Posterior vena cava (tissue), 2 donors: ENCODE measurements at regions not wholly inside any gene's neighbourhood (a gene's known extent, or its start where the extent isn't known, plus 50 kb on each side); places are given as distances from the start of the nearest gene placed in this dataset.
A peak's percentile ranks its signal among the peaks of the same experiment; 100 is the strongest.

Experiments
- DNase-seq: peaks from one replicate; pipeline ENCODE4 v3.0.0-alpha.2; 2020; ENCODE audit warnings: low spot score
- intact Hi-C, 2 donors: fragments of 100-400 bp; cut with DNase I; formaldehyde crosslinking; loops; one replicate each; pipeline versions ENCODE4 v1.14.1 to v1.14.2; 2022 to 2023
- donor health status: DM: yes; HTN: yes; CAD: no.
- donor health status: DM: yes; HTN: yes; CAD: no.

DNA sequence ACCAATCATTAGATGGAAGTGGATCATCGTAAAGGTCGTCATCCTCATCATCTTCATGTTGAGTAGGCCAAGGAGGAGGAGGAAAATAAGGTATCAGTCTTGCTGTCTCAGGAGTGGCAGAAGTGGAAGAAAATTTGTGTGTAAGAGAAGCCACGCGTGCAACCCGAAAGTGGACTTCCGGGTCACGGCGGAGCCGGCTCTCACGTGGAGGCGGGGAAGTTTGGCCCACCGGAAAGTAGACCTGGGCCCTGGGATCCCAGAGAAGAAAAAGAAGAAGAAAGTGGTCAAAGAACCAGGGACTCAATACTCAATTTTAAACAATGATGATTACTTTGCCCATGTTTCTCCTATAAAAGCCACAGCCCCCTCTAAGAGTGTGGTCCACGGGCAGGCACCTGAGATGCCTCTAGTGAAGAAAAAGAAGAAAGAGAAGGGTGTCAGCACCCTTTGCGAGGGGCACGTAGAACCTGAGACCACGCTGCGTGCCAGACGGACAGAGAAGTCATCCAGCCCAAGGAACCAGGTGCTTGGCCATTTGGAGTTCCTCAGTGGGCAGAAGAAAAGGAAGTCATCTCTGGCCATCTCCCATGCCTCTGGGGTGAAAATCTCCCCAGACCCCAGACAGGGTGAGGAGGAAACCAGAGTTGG, 365.8 kb downstream of the BCAT1 start:
- no peak for DNase-seq
- intact Hi-C loops = no loop called here

DNA sequence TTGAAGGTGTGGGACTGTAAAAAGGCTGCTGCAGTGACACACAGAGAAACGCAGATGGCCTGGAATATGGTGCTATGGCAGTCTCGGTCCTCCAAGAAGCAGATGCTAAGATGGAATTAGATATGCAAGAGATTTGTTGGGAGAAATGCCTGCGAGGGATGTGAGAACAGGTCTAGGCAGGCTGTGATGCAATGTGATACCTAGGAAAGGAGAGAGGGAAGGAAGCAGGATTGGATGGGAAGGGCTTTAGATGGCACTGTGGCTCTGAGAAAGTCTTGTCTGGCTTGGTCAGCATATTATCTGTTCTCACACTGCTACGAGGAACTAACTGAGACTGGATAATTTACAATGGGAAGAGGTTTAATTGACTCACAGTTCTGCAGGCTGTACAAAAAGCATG, 374.4 kb downstream of the BCAT1 start:
- no peak for DNase-seq
- intact Hi-C loops = no loop called here

DNA sequence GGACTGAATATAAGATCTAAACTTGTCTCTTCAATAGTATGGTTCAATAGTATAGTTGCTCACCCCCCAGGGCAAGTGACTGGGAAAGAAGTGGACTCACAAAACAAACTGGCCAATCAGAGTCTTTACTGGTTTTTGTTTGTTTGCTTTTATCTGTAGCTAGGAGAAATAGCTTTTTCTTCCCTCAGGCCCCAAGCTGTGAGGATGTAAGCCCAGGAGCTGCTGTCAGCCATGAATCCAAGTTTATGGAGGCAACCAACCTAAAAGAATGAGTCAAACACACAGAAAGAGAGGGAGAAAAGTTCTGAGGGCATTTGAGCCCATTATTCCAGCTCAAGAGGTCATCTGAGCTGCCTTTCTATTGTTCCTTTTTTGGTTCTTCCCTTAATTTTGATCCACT, 375.3 kb downstream of the BCAT1 start:
- DNase-seq = no peak
- intact Hi-C loops = no loop called here

DNA sequence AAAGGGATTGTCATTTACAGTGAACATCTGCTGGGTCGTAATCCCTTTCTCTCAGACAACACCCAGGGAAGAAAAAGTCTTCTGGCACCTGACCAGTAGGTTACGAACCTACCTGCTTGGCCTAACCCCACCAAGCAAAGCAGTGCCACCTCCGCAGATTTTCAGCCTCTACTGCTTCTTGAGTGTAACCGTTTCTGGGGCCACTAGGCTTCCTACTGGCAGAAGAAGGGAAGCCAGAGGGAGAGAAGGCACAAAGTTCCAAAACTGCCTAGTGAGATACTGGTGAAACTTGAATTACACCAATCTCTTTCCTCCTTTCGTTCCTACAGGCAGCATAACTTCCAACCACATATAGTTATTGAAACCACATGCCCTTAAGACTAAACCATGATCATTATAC, 383.6 kb downstream of the BCAT1 start:
- DNase-seq = no peak
- intact Hi-C loops = no loop called here

DNA sequence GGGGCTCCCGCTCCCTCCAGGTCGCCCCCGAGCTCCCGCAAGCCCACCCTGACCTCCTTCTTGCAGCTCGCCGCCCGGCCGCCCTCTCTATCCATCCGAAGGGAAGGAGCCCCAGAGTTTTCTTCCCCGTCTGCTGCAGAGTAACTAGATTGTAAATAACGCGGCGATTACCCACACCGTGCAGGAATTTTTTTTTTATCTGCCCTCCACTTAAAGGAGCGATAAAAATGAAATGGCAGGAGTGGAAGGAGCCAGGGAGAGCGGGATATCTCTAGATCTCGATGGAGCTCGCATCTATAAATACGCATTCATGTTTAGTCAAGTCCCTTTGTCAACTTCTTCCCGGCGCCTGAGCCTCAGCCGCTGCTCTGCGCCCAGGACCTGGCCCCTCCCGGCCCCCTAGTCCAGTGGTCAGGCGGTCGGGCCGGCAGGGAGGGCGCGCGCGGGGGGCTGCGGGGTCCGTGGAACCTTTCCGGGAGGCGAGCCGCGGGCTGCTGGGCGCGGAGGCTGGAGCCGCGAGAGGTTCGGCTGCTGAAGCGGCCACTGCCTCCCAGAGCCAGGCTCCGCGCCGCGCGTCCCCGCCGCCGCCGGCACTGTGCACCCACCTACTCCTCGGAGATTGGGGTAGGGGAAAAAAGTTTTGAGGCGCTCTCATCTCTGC, 386.0 kb downstream of the BCAT1 start:
- intact Hi-C loops = no loop called here
- peak; percentile 81 for DNase-seq

DNA sequence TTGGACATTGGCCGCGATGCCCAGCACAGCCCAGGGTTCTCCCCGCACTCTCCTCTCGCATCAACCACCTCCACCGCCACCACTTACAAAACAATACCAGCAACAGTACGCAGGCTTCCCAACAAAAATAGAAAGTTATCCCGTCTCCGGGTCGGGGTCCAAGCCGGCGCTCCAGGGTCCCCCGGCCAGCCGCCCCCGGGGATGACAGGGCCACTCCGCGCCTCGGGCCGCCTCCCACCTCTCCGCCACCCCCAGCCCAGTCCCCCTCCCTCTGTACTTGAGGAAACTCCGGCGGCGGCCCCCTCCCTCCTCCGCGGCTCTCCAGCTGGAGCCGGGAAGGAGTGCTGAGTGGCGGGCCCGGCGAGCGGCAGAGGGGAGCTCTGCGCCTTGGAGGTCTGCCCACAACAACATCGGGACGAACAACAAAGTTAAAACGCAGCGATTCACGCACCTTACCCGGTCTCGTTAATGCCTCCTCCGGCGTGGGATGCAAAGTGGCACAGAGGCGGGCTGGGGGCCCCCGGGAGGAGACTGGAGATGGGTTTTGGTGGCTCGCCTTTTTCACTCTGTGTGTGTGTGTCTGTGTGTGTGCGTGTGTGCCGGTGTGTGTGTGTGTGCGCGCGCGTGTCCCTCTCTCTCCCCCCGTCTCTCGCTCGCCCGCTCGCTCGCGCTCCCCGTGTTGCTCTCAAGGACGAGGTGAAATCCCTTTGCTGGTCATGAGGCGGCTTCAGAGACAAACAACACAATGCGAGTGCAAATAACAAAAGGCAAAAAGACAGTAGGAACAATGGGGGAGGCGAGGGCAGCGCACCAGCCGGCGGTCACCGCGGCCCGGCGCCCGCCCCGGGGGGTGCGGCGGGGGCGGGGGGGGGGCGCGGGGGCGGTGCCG, 386.8 kb downstream of the BCAT1 start:
- intact Hi-C loops = no loop called here
- DNase-seq = peak; percentile 89

DNA sequence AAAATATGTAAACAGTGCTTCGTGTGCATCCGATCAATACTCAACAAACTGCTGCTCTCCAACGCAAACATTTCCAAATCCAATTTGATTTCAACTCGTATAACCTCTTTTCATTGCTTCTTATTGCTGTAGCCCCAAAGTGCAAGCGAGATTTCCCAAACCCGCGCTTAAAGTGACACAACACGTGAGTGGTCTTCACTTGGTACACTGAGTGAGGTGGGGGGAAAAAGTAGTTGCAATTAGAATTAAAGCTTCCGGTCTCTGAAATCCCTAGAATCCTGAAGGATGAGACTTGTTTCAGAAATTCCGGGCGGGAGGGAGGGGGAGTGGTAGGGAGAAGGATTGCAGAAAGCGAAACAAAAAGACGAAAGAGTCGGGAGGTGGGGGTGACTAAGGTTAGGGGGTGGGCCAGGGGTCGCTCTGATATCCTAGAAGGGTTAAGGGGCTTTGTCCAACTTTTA, 387.5 kb downstream of the BCAT1 start:
- DNase-seq = no peak
- intact Hi-C loops = no loop called here

DNA sequence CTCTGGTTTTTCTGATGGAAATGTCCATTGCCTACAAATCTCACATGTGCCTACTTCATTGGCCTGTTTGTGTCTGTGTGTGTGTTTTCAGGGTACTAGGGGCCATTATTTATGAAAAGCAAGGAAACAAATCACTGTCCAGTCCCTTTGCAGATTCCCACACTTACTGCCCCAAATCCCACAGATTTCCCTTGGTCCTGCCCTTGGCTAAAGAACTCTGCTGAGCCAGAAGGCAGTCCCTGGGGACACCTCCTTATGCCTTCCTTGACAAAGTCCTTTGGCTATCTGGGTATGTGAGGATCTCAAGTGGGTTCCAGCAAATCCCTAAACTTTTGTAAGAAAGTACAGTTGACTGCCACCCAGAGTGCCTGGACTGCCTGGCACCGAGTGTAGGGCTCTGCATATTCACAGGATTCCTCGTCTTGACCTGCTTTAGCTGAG, 388.1 kb downstream of the BCAT1 start:
- DNase-seq = peak; percentile 72
- intact Hi-C loops = no loop called here

DNA sequence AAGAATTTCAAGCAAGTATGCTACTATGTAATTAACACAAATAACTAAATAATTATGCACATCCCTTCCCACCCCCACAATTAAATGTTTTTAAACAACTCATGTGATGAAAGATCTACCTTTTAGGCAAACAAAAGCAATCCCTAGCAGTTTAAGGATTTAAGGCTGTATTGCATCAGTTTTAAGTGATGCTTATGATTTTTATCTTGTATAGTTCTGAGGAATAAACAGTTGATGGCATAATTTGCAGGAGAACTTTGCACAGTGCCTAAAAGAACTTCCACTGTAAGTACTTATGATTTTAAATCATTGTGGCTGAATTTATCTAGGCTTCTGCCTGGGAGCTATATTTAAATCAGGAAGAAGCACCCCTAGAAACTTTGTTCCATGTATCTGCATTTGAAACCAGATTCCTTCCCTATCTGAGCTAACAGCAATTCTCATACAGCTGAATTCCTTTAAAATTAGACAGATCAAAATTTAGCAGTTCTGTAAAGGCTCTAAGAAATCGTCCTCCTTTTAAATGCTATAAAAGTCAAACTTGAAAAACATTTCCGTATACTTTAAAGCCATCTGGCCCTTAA, 388.6 kb downstream of the BCAT1 start:
- intact Hi-C loops = no loop called here
- no peak for DNase-seq

DNA sequence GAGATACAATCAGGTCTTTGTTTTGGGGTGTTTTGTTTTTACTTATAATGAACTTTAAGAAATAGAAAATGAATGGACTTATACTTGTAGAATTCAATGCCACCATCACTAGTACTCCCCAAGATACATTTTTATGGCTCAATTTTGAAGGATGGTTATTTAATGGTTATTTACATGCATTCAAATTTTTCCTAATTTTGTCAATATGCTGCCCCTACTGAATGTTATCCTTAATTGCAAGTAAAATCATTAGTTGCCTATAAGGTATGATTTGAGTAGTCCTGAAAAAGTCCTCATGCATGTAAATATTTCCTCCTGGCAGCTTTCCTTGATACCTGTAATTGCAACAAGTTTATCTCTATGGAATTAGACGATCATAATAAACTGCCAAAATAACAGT, 391.2 kb downstream of the BCAT1 start:
- intact Hi-C loops = no loop called here
- no peak for DNase-seq

DNA sequence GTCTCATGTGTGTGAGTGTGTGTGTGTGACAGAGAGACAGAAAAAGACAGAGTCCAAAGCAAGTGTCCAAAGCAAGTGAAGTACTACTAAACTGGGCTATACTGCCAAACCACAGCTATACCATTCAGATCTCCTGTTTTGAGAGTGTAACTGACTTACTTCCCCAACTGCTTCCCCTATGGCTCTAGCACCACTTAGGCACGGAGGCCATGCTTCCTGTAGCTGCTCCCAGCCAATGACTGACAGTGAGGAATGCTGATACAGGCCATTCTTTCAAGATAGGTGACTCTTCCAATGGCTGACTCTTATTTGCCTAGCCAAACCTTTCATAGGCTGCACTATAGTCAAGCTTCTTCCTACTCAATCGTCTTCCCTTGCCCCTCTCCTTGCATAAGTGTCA, 393.2 kb downstream of the BCAT1 start:
- intact Hi-C loops = no loop called here

DNA sequence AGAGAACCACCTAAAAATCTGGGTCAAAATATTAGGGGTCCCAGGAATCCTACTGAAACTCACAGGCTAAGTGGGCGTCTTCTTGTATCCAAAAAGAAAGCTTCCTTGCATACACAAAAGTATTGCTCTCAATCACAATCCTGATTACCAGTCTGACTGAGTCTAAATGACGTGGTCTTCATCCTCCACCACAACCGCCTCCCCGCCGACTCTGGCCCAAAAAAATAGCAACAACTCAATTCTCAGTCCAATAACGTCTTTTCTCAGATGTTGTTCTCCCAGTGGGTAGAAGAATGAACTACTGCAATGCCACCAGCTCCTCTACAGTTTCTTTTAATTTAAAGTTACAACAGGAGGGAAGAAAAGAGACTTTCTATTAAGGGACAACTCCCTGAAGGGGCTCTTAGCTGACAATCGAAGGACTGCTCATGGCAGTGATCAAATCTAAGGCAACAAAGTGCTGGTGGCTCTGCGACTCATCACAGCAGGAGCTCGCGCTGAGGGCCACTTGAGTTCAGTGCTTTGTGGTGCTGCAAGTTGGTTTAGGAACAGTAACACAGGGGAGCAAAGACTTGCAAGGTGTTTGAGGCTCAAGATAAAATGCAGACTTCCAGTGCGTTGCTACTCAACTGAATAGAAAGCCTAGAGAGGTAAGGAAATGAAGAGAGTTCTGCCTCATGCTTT, 394.1 kb downstream of the BCAT1 start:
- intact Hi-C loops = loop anchor here in 1 of 2 donors (5.0 kb wide), 1 partner anchor 1987 kb away; no protein-coding TSS in a partner anchor
- no peak for DNase-seq

More for the DNA sequence above, 393.2 kb downstream of the BCAT1 start:
- no peak for DNase-seq

DNA sequence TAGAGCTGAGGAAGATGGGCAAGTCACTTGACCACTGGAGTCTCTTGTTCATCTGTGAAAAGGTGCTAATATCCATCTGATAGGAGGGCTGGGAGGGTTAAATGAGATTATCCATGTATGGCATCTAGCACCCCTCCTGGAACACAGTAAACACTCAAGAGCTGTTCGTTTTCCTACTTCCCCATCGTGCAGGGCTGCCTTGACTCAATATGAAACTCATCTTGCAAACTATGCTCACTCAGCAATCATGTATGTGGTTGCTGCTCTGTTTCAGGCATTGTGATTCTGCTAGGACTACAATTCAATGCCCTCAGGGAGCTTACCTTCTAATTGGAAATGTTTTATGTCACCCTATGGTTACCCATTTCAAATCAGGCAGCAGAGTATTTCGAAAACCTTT, 395.6 kb downstream of the BCAT1 start:
- intact Hi-C loops = loop anchor here in 1 of 2 donors (5.0 kb wide), 1 partner anchor 1986 kb away; no protein-coding TSS in a partner anchor

DNA sequence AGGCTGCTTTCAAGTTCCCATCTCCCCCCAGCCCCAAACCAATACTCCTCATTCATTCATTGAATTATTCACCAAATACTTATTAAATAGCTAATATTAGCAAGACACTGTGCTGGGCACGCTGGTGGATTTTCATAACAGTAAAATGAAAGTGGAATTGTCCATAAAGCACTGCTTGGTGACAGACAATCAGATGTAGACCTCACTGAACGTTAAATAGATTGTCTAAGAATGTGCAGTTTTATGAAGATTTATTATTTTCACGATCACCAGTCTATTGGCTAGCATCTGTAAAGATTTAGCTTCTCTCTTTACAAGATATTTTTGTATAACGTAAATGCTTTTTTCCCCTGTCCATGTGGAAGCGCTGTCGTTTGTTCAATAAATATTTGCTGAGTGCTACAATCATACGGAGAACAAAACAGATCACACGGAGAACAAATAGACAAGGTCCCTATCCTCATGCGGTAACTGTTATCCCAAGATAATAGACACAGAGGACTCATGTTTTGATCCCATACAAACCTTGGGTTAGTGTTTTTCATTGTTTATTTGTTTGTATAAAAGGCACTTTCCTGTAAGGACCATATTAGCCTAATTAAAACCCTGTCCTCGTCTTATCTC, 397.6 kb downstream of the BCAT1 start:
- intact Hi-C loops = loop anchor here in 1 of 2 donors (2.0 to 5.0 kb wide), 2 partner anchors 72 to 1984 kb away; no protein-coding TSS in a partner anchor
- DNase-seq = no peak

More for the DNA sequence above, 395.6 kb downstream of the BCAT1 start:
- DNase-seq = no peak

DNA sequence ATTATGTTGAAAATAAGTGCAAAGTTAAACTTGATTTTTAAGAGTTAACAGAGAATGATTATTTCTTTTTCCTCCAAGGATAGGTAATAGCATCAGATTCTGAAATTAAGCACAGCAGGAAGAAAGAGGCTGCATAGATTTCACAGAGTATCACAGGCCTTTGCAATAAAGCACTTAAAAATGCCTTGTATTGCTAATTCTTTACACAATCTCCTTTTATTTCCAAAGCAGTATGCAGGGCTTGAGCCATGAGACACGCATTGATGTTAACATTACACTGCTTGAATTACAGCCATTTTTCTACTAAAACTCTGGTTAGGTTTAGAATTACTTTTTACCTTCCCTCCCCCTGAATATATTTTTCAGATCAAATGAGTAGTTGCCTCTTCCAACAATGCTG, 398.3 kb downstream of the BCAT1 start:
- intact Hi-C loops = loop anchor here in 1 of 2 donors (2.0 to 5.0 kb wide), 2 partner anchors 72 to 1983 kb away; no protein-coding TSS in a partner anchor
- no peak for DNase-seq

DNA sequence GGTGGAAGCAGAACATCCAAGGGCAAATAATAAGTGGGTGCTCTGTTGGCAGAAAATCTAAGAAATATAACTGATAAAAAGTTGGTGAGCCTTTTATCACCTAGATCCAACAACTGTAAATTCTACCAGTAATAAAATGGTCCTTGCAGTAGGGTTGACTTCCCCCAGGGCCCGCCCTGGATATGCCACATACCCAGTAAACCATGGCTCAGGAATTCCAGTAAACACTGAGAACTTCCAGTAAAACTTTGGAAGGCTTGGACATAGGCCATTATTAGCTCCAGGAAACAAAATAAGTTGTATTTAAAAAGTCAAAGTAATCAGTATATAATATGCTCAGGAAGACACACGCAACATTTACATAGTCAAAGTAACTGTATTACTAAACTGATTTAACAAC, 402.2 kb downstream of the BCAT1 start:
- no peak for DNase-seq
- intact Hi-C loops = no loop called here

DNA sequence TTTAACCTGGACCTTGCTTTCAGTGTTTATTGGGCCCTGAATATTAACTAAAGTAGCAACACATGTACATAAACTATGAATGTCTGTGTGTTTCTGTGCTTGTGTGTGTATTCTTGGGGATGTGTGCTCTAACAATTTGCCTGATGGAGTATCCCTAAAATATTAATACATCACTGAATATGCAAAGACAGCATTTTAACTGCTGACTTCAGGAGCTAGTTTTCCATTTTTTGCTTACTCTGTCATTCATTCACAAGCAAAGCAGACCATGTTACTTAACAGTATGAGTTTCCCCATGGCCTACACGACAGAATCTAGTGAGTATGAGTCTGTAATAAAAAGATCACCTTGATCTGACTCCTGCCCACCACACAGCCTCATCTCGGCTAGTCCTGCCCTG, 402.8 kb downstream of the BCAT1 start:
- intact Hi-C loops = no loop called here

DNA sequence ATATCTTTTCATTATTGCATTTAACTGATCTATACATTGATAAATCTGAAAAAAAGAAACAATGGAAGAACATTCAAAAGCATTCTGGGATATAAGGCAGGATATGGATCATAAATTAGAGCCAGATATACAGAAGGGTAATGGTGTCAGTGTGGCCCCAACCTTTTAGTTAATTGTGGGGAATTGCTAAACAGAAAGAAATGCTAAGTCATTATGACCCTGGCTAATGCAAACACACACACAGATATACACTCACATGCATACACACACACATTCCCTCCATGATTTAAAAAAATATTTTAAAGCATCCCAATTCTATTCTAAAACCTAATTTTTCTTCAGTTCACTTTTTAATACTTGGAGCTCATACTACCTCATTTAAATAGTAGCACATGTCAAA, 404.5 kb downstream of the BCAT1 start:
- DNase-seq = no peak
- intact Hi-C loops = no loop called here

More for the DNA sequence above, 402.8 kb downstream of the BCAT1 start:
- no peak for DNase-seq
